PFSK-1 (cell line): ENCODE measurements at regions not wholly inside any gene's neighbourhood (a gene's known extent, or its start where the extent isn't known, plus 50 kb on each side); places are given as distances from the start of the nearest gene placed in this dataset.

ENCODE experiments used
- FOXP2 ChIP-seq: optimal IDR thresholded peaks from 2 replicates; pipeline ENCODE3; 2011; ENCODE audit warnings: borderline replicate concordance, control low read depth, inconsistent platforms; ENCODE audit not compliant: insufficient read depth; ENCODE audit errors: extremely low read length, extremely low read depth
- POLR2AphosphoS5 ChIP-seq: IDR thresholded peaks from 2 replicates; pipeline ENCODE4 v1.6.1; 2012; ENCODE audit warnings: low read depth, mild to moderate bottlenecking, control low read depth, low read length, moderate library complexity
- SIN3A ChIP-seq: IDR thresholded peaks from 2 replicates; pipeline ENCODE4 v1.6.1; 2012; ENCODE audit warnings: mild to moderate bottlenecking, low read length, moderate library complexity, borderline replicate concordance; ENCODE audit not compliant: insufficient read depth
- TAF1 ChIP-seq: IDR thresholded peaks from 2 replicates; pipeline ENCODE4 v1.6.1; 2012; ENCODE audit warnings: low read length, control low read depth, borderline replicate concordance; ENCODE audit not compliant: insufficient read depth
- TF ChIP-seq, protein P1 (sequence below), 2 experiments: IDR thresholded peaks; 2 replicates each; pipeline versions ENCODE4 v1.6.1 to v1.8.0; 2011 to 2012; ENCODE audit warnings: low read depth in 2 of 2, low read length in 2 of 2, control low read depth in 1 of 2, inconsistent platforms in 1 of 2, mild to moderate bottlenecking in 1 of 2, moderate library complexity in 1 of 2; ENCODE audit not compliant: insufficient read depth in 1 of 2

DNA sequence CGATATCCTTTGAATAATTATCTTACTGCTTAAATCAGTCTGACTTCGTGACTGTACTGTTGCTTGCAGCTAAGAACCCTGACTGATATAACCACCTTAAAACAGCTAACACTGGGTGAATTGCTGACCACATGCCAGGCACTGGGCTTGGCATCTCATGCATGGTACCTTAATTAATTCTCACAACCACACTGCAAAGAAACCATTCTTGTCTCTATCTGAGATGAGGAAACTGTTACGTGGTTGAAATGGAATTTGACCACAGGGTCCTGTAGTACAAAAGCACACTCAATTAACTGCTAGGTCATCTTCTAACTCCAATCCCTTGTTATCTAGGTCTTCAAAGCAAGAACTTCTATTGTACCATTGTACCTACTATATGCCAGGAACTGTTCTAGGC lies 92.7 kb upstream of the PRICKLE2 start:
- no peak for TF ChIP-seq FOXP2
- no peak for TF ChIP-seq POLR2AphosphoS5
- TF ChIP-seq TAF1, result no peak
- TF ChIP-seq, protein P1, sequence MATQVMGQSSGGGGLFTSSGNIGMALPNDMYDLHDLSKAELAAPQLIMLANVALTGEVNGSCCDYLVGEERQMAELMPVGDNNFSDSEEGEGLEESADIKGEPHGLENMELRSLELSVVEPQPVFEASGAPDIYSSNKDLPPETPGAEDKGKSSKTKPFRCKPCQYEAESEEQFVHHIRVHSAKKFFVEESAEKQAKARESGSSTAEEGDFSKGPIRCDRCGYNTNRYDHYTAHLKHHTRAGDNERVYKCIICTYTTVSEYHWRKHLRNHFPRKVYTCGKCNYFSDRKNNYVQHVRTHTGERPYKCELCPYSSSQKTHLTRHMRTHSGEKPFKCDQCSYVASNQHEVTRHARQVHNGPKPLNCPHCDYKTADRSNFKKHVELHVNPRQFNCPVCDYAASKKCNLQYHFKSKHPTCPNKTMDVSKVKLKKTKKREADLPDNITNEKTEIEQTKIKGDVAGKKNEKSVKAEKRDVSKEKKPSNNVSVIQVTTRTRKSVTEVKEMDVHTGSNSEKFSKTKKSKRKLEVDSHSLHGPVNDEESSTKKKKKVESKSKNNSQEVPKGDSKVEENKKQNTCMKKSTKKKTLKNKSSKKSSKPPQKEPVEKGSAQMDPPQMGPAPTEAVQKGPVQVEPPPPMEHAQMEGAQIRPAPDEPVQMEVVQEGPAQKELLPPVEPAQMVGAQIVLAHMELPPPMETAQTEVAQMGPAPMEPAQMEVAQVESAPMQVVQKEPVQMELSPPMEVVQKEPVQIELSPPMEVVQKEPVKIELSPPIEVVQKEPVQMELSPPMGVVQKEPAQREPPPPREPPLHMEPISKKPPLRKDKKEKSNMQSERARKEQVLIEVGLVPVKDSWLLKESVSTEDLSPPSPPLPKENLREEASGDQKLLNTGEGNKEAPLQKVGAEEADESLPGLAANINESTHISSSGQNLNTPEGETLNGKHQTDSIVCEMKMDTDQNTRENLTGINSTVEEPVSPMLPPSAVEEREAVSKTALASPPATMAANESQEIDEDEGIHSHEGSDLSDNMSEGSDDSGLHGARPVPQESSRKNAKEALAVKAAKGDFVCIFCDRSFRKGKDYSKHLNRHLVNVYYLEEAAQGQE (IDR thresholded peaks at IDR 0.05; ENCODE audit: insufficient read depth in 1 of 2, low read depth in 2 of 2, low read length in 2 of 2), result no peak
- no peak for TF ChIP-seq SIN3A

DNA sequence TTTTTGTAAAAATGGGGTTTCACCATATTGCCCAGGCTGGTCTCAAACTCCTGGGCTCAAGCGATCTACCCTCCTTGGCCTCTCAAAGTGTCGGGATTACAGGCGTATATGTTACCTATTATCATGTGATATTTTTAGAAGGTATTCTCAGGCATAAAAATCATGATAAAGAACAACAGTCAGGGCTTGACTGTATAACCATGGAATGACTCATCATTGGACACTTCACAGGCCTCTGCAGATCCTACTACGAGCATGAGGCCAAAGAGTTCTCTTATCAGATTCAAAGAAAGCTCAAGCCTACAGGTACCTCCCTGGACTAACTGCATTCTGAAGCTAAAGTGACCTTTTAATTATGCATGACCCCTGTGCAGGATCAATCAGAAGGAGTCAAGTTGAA lies 91.7 kb upstream of the PRICKLE2 start:
- TF ChIP-seq FOXP2 (no peak), SIN3A (no peak), TAF1 (no peak), POLR2AphosphoS5 (no peak)
- TF ChIP-seq, protein P1 (IDR thresholded peaks at IDR 0.05; ENCODE audit: insufficient read depth in 1 of 2, low read depth in 2 of 2, low read length in 2 of 2), result no peak

DNA sequence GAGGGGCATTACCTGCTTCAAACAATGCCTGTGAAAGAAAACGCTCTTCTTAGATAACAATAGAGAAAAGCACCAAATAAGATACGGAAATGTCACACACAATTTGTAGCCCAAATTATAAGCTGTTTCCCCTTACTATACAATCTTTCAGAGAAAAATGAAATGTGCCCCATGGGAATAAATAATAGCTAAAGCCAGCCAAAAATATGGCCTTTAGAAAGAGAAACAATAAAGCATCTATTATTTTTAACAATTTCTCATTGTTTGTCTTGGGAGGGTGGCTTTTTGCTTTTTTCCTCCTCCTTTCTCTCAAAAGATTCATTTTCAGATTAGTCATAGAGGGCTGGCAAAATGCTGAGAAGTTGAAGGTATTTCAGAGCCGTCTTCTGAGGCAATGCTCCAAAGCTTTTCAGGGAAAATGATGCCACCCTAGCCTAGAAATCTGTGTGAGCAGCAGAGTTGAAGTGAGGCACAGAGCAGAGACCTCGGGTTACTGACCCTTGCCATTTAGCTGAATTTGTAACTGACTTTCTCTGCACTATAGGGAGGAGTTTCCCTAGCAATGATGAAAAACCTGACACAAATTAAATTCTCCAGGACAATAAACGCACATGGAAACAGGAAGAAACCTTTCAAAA lies 86.3 kb upstream of the PRICKLE2 start:
- TF ChIP-seq FOXP2, result no peak
- no peak for TF ChIP-seq SIN3A
- TF ChIP-seq, protein P1 (IDR thresholded peaks at IDR 0.05; ENCODE audit: insufficient read depth in 1 of 2, low read depth in 2 of 2, low read length in 2 of 2), result no peak
- TF ChIP-seq TAF1, result no peak
- no peak for TF ChIP-seq POLR2AphosphoS5

DNA sequence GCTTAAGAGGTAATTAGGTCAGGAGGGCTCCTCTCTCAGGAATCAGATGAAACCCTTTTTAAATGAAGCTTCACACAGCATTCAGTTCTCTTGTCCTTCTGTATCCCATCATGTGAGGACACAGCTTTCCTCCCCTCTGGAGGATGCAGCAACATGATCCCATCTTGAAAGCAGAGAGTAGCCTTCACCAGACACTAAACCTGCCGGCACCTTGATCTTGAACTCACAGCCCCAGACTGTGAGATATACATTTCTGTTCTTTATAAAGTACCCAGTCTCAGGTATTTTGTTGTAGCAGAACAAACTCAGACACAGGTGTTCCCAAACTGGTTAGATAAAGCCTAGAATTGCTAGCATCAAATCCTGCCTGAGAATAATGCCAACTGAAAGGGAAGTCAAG lies 83.7 kb upstream of the PRICKLE2 start:
- TF ChIP-seq, protein P1 (IDR thresholded peaks at IDR 0.05; ENCODE audit: insufficient read depth in 1 of 2, low read depth in 2 of 2, low read length in 2 of 2), result no peak
- TF ChIP-seq FOXP2 (no peak), TAF1 (no peak), POLR2AphosphoS5 (no peak), SIN3A (no peak)

DNA sequence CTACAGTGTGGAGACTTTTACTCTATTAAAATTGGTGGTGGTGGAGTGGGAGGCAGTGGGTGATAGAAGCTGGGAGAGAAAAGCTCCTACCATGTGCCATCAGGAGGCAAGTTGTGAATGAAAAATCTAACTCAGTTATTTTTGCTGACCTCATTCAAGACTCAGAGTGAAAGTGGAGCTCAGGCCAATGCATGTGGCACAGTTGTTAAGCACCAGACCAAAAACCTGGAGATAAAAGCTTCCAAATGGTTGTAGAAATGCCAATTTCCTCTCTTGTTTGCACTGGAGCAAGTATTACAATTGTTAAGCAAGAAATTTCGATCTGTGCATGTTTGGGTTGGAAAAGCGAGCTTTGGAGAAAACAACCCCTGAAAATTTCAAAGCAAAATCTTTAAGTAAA lies 81.5 kb upstream of the PRICKLE2 start:
- no peak for TF ChIP-seq TAF1
- TF ChIP-seq POLR2AphosphoS5, result no peak
- TF ChIP-seq FOXP2, result no peak
- TF ChIP-seq, protein P1 (IDR thresholded peaks at IDR 0.05; ENCODE audit: insufficient read depth in 1 of 2, low read depth in 2 of 2, low read length in 2 of 2), result no peak
- no peak for TF ChIP-seq SIN3A
